ENCODE measurements at regions not wholly inside any gene's neighbourhood (a gene's known extent, or its start where the extent isn't known, plus 50 kb on each side); places are given as distances from the start of the nearest gene placed in this dataset.

DNA sequence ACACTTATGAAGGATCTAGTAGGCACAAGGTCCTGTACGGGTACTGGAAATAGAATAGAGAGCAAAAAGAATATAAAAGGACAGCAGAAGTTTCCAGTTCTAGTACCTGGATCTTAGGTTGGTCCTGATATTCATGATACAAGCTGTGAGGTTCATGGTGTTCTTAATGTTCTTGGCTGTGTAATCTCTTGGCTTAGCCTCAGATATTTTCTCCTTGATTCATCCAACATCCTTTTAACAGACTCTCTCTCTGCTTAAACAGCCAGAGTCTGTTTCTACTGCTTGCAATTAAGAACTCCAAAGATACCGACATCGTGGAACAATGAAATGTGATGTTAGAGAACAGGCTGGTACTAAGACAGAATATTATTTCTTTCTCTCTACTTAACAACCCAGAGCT lies 49.9 kb downstream of the CNTN3 start:
- no peak for DNase-seq

DNA sequence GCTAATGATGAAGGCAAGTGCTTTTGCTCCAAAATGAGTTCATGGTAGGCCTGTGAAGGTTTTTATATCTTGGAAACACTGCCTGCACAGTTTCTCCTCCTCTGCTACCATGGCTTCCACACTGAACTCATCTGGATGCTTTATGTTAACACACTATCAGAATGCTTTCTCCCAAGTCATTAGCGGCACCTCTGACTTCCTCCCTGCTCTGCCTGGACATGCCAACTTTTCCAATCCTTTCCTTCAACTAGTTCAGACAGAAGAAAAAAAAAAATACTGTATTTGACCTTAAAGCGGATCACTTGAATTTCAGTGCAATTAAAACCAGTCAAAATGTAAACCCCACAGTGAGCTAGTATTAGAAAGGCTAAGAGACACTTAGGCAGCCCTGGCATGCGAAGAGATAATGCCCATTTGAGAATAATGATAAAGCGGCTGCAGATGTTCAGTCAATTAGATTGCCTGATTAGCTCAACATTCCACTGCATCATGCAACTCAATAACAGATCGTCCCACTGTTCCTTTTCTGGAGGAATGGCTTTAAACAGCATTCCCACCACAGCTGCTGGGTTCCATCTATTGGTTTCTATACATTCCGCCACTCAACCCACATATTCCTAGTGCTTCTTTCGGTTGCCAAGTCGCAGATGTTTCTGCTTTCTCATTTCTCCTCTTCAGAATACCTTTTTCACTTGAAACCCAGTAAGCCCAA lies 51.7 kb downstream of the CNTN3 start:
- no peak for DNase-seq

DNA sequence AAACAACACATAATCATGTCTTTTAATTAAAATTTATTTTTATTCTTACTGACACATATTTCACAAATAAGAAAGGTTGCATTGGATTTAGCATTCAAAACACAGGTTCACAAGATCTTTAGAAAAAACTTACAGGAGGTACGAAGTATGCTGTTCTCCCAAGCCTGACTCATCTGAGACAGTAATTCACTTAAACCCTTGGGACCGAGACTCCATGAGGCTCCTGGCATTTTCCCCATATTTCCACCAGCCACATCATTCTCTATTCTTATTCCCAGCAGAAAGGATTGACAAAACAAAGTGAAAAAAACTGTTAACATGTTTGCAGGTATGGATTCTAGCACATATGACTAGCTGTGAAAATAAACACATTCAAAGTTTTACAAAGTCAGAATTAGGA lies 52.6 kb downstream of the CNTN3 start:
- no peak for DNase-seq

DNA sequence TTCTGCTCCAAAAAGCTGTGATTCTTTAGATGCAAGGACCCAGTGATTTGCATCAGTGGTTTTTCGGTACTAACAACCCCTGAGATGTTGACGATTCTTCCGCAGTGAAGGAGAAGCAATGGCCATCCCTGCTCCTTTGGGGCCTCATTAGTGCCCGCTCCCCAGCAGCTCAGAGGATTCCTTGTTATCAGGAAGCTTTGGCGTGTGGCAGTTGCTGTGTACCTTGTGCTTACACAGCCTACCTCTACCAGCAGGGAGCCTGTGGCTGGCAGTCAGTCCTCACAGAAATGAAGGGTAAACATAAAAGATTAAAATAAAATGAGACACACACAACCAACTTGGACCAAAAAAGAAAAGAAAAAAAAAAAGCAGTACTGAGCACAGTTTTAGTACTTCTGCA lies 55.2 kb downstream of the CNTN3 start:
- DNase-seq = no peak

DNA sequence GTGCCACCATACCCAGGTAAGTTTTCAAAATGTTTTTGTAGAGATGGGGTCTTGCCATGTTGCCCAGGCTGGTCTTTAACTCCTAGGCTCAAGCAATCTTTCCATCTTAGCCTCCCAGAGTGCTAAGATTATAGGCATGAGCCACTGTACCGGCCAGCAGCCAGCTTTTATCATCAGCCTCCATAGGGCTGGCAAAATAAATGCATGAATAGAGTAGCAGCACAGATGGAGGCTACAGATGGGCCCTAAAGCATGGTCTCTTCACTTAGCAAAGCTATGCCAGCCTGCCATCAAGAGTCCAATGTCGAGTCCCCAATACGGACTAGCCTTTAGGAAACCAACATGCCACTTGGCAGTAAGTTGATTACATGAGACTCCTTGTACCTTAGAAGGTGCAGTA lies 63.8 kb downstream of the CNTN3 start:
- no peak for DNase-seq

DNA sequence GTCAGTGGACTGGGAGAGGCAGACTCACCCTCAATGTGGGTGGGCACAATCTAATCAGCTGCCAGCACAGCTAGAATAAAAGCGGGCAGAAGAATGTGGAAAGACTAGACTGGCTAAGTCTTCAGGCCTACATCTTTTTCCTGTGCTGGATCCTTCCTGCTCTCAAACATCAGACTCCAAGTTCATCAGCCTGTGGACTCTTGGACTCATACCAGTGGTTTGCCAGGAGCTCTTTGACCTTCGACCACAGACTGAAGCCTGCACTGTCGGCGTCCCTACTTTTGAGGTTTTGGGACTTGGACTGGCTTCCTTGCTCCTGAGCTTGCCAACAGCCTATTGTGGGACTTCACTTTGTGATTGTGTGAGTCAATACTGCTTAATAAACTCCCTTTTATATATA lies 68.0 kb downstream of the CNTN3 start:
- DNase-seq = no peak

DNA sequence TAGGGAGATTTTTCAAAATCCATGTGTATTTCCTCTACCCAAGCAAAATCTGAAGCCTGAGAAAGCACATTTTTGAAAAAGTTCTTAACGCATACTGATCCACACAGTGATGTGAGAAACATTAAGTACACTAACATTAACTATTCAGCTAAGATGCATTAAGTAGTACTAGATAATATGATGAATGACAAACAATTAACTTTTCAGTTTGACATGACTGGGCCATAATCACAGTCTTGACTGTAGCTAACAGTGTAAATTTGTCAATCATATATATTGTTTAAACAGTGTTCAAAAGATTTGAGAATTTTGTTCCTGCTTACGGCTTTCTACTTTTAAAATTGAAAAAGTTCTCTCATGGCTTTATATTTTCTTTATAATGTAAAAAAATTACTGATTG lies 72.0 kb downstream of the CNTN3 start:
- DNase-seq = no peak

DNA sequence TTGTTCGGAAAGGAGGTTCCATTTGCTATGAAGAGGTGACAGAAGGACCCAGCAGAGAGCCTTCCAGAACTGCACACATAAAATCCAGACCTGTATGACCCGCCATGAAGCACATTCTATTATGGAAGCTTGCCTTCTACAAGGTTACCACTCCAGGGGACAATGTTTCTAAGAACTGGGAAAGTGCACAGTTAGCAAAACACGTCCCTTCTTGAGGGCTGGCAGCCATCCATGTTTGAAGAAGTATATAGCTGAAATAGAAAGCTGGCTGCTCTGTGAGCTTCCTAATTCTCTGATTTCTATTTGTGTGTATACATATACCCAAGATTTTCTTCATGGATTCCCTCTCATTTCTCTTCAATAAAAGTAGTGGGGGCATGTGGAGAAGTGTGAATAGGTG lies 74.6 kb downstream of the CNTN3 start:
- DNase-seq = peak; percentile 8

DNA sequence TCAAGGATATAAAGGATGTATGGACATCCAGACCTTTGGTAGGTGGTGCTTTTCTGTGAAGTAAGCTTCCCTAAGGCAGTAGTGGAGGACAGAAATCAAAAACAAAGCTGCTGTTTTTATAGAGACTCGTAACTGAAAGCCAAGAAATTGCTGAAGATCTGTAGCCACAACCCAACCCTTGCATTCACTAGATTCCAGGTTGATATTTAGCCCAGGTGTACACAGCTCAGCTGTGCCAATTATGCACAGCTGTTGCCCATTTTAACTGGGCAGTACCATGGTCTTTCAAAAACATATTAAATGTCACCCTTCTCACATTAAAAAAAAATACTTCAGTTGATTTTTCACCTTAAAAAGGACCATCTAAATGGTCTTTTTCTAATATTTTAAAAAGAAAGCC lies 75.8 kb downstream of the CNTN3 start:
- DNase-seq = no peak

DNA sequence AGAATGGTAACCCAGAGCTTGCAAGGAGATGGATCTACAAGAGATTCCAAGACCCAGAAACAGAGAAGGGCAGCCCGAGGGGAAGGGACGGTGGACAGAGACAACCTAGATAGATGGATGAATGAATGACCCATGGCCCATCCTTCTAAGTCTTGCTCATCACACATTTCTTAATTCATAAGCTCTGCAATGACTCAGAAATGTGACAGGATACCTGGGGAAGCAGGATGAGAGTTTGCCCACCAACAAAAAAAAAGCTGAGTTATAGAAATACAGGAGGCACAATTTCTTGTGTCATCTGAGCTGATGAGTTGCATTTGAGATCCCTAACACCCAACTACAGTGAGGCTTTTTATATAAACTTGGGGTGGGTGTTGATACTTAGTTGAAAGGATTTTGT lies 76.6 kb downstream of the CNTN3 start:
- no peak for DNase-seq

DNA sequence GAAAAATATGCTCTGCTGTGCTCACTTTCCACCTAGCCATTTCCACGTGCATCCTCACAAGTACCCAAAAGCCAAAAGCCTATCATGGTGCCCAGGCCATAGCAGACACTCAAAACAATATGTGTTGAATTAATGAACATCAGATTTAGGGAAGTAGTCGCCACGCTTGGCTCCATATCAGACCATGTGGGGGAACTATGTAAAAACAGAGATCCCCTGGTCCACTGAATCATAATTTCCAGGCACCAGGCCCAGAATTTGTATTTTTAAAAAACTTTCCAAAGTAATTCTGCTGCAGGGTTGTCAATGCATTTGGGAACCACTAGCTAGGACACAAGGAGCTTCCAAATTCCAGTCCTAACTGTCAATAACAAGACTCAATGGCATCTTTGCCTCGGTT lies 77.3 kb downstream of the CNTN3 start:
- no peak for DNase-seq

DNA sequence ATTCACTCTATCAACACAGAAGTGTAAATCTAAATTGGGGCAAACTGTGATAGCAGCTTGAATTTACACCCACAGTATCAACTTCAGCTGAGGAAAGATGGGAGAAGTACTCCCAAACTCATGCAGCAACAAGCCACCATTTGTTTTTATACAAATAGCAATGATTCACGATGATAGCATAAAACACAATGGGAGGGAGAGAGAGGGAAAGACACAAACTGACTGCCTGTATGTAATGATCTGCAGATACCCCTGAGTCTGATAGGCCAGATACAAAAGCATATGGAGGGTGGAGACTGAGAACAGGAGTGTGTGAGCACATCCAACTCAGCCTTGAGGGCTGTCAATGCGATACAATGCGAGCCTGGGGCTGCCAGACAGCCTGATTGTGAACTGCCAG lies 79.2 kb downstream of the CNTN3 start:
- no peak for DNase-seq

DNA sequence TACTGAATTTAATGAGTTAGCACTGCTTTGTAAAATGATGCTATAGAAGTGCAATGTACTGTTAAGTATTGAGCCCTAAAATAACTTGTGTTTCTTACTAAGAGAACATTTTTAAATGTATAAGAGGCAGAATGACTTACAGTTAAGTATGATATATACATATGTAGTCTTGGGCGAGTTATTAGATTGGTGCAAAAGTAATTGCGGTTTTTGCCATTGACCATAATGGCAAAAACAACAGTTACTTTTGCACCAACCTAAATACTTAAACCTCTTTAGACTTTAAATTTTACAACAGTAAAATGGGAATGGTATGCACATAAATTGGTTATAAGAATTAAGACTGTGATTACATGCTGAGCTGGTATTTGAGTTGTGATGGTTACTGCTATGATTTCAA lies 79.8 kb downstream of the CNTN3 start:
- no peak for DNase-seq

DNA sequence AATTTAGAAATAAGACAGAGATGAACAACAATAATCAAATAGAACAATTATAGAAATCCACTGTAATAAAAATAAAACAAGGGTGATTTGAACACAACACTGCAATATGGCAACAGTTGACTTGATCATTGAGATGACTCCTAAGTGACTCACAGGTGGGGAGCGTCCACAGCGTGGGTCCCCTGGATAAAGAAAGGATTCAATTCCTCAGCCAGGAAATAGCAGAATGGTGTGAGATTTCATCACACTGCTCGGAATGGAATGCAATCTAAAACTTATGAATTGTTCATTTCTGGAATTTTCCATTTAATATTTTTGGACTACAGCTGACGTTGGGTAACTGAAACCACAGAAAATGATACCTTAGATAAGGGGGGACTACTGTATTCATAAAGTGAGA lies 82.0 kb downstream of the CNTN3 start:
- DNase-seq = no peak

DNA sequence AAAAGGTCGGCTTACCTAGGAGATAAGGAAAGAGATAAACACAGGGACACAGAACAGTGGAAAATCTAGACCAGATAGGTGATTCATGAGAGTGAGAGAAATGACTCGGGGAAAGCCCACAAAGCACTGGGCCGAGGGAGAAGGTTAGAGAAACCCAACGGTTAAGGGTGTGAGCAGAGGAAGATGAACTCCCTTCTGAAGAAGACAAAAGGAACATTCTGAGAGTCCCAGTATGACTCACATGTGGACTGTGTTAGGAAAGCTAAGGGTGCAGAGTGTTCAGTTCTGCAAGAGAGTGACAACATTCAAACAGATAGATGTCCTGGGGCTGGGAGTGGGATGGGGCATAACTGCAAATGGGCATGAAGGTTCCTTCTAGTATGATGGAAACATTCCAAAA lies 83.0 kb downstream of the CNTN3 start:
- no peak for DNase-seq

DNA sequence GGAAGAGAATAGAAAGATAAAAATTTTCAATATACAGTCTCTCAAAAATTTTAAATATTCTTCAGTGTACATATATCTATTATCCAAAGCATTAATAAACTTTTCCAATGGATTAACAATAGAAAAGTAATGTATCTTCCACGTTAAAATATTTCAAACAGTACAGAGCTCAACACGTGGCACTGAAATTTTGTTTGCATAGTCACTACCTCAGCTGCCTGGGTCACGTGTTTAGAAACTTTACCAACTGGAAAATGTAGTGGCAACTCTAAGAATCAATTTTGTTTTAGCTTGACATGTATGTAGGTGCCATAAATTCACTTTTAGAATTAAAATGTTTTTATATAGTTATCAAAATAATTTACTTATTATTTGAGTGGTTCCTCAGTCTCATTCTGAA lies 85.3 kb downstream of the CNTN3 start:
- DNase-seq = no peak

DNA sequence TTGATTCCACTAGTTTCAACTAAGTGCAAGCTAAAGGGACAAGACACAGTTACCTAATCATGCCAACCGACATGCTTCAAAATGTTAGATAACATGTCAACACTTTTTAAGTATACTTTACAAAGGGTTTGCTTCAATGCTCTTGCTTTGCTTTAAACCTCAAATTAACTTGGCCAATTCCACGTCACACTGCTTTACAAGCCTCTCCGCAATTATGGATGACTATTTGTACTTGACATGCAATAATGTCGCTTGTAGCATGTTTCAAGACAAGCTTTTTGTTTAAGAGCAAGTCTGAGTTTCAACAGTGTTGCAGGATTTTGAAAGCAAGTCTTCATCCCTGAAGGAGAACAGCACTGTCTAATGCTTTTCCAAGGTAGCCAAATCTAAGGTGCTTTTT lies 86.9 kb downstream of the CNTN3 start:
- DNase-seq = no peak

DNA sequence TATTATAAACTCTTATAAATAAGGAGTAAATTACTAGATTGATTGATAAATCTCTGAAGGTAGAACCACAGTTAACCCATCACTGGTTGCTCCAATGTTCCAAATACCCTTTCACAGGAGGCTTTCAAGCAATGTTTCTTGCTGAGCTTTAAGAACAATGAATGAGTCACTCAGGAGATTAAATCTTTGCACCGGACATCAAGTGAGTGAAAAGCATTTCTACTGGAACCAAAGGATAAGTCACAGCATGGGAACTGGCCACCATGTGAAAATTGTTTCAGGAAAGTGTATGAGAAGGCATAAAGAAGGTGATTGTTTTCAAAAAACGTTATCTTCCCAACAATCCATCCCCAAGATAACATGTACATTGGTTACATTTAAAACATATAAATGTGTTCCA lies 90.6 kb downstream of the CNTN3 start:
- no peak for DNase-seq

DNA sequence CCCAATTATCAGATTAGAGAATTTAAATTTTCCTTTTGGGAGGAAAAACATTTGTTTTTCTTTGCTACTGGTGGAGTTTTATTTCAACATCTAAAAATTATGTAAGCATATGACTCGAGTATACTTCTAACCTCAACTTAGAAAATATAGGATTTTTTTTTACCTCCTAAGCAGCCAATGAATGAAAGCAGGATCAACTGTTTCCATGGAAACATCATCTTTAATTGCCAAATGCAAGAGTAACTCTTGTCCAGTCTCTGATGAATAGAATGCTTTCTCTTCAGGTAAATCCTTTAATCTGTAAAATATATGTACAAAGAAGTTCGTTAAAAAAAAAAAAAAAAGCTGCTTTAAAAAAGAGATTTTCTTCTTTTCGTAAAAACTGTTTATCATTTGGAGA lies 93.6 kb downstream of the CNTN3 start:
- DNase-seq = no peak

DNA sequence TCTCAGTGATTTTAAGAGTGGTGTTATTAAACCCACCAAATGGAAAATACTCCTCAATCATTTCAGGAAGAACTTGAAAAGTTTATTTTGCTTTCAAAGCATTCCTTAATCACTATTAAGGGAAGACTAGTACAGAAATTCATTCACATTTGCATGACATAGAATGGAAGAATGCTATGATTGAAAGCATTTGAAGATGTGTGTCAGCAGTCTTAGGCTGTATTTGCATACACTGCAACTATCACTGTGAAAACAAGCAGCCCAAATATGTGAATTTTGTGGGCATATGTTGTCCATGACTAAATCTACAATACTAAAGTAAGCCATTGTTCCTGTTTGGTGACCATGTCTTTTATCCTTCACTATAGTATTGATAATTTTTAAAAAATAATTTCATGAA lies 95.8 kb downstream of the CNTN3 start:
- DNase-seq = no peak

DNA sequence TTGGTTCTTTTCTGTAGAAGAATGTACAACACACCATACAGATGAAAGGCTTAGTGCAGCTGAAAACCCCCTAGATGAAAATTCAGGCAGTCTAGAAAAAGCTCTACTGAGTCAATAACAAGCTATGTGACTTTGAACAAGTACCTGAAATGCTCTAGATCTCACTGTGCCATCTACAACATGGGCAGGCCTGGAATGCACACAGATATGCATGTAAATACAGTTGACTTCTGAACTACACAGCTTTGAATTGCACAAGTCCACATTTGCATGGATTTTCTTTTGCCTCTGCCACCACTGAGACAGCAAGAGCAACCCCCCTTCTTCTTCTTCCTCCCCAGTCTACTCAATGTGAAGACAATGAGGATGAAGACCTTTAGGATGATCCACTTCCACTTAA lies 98.4 kb downstream of the CNTN3 start:
- no peak for DNase-seq

DNA sequence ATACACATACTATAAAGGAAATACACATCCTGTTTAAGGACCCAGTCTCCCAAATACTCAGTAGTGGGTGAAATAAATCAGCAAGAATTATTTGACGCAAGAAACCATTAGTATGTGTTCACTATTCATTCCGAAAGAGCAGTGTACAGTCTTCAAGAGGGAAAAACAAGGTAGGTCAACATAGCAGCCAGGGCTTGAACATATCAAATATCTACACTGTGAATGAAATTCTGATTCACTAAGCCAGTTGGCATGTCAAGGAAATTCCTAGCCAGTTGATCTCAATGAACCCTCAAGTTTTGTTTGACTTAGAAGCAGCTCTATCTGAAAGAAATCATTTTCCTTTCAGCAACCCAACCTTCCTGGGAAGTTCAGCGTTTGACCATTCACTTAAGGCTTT lies 99.0 kb downstream of the CNTN3 start:
- no peak for DNase-seq

DNA sequence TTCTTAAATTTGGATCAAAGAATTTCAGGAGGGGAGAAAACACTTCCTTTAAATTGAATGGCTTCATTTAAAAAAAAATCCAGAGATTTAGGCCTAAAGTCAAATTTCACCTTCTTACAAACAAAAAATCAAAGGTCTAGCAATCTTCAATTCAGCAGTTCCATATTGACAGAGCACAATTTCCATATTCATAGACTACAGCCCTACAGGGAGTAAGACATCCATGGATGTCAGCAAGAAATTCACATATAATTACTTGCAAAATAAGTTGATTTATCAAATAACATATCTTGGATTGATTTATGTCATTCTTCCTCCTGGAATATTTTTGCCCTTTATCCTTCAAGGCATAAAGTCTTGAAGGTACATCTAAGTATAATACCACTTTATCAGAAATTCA lies 103.4 kb downstream of the CNTN3 start:
- DNase-seq = no peak

DNA sequence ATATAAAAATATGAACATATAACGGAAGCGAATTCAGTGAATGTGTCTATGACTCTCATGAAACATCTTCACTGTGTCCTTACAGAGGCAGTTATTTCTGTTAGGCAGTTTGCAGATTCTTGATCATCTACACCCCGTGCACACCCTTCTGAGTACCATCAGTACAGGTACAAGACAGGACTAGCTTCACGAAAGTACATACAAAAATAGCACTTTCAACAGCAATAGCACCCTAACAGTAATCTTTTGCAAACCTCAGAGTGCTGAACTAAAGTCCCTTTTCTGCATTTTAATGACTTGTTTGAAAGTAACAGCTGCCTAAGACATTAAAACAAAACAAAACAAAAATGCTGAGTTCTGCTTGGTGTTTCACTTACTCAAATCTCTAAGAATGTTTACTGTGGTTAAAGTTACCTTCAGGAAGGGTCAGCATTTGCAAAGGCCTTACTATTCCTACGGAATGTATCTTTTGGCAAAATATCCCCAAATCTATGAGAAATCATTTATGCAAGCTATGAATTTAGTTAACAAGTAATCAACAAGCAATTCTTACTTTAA lies 104.1 kb downstream of the CNTN3 start:
- DNase-seq = no peak

DNA sequence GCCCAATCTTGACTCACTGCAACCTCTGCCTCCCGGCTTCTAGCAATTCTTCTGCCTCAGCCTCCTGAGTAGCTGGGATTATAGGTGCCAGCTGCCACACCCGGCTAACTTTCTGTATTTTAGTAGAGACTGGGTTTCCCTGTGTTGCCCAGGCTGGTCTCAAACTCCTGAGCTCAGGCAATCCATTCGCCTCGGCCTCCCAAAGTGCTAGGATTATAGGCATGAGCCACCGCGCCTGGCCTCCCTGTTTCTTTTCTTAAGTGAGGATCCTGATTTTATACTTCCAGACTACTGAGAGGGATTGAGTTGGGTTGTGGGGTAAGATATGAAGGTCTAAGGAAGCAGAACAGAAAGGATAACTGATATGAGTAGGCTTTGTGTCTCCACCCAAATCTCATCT lies 106.8 kb downstream of the CNTN3 start:
- DNase-seq = no peak
